Spleen (tissue), 11 donors: ENCODE measurements at regions not wholly inside any gene's neighbourhood (a gene's known extent, or its start where the extent isn't known, plus 50 kb on each side); places are given as distances from the start of the nearest gene placed in this dataset.

Experiments used
- DNase-seq: peaks from one replicate; pipeline ENCODE4 v3.0.0-alpha.2; 2020
- H3K27ac ChIP-seq, 8 donors: fragments of 200-600 bp; sonication (generic) in 7 of 8; 1 replicate in 4 of 8; 2 replicates in 4 of 8; pipeline versions ENCODE4 v1.5.0 to v1.8.0; 2016 to 2021; ENCODE audit warnings: inconsistent platforms in 4 of 8, mild to moderate bottlenecking in 4 of 8, moderate library complexity in 1 of 8
- H3K27me3 ChIP-seq, 7 donors: fragments of 200-600 bp; sonication (generic) in 6 of 7; replicated peaks in 1 of 7; 1 replicate in 4 of 7; 2 replicates in 3 of 7; pipeline versions ENCODE4 v1.5.0 to v1.8.0; 2016 to 2021; ENCODE audit warnings: inconsistent platforms in 3 of 7, mild to moderate bottlenecking in 1 of 7
- H3K36me3 ChIP-seq, 6 donors: fragments of 200-600 bp; sonication (generic) in 5 of 6; 1 replicate in 4 of 6; 2 replicates in 2 of 6; pipeline versions ENCODE4 v1.5.0 to v1.8.0; 2016 to 2021; ENCODE audit warnings: inconsistent platforms in 2 of 6
- H3K4me1 ChIP-seq, 6 donors: fragments of 200-600 bp; sonication (generic) in 5 of 6; 1 replicate in 3 of 6; 2 replicates in 3 of 6; pipeline versions ENCODE4 v1.5.0 to v1.8.0; 2016 to 2021; ENCODE audit warnings: inconsistent platforms in 3 of 6
- H3K4me3 ChIP-seq, 8 donors: fragments of 200-600 bp; sonication (generic) in 7 of 8; 1 replicate in 4 of 8; 2 replicates in 4 of 8; pipeline versions ENCODE4 v1.5.0 to v1.8.0; 2016 to 2021; ENCODE audit warnings: inconsistent platforms in 4 of 8, mild to moderate bottlenecking in 4 of 8, moderate library complexity in 2 of 8
- H3K9me3 ChIP-seq, 8 donors: fragments of 200-600 bp; sonication (generic) in 7 of 8; 1 replicate in 4 of 8; 2 replicates in 4 of 8; pipeline versions ENCODE4 v1.5.0 to v1.8.0; 2016 to 2021; ENCODE audit warnings: inconsistent platforms in 4 of 8
- CTCF ChIP-seq, 11 experiments: fragments of 200-600 bp in 7 of 11; fragments of 450-650 bp in 4 of 11; sonication (generic) in 4 of 11; IDR thresholded peaks in 8 of 11; conservative IDR thresholded peaks in 3 of 11; 1 replicate in 7 of 11; 2 replicates in 4 of 11; pipeline versions ENCODE4 v1.4.0 to v1.8.0; 2016 to 2021; ENCODE audit warnings: antibody characterized with exemption in 11 of 11, inconsistent platforms in 4 of 11, mild to moderate bottlenecking in 1 of 11
- POLR2A ChIP-seq, 3 donors: fragments of 450-650 bp; IDR thresholded peaks; one replicate each; pipeline ENCODE4 v1.5.1; 2017; ENCODE audit warnings: antibody characterized with exemption in 3 of 3, mild to moderate bottlenecking in 1 of 3
- POLR2AphosphoS5 ChIP-seq, 3 donors: sonication (generic); formaldehyde crosslinking; IDR thresholded peaks; one replicate each; pipeline ENCODE4 v1.5.1; 2017; ENCODE audit warnings: antibody characterized with exemption in 3 of 3
- WGBS, 5 donors: extraction: QIAGEN DNeasy Blood & Tissue Kit in 3 of 5; methylation state at CpG; one replicate each; pipeline versions ENCODE4 v1.1.5 to v1.1.7; 2013 to 2018; 5-methylcytosine and 5-hydroxymethylcytosine counted together
- intact Hi-C: fragments of 100-400 bp; cut with DNase I; formaldehyde crosslinking; loops from one replicate; pipeline ENCODE4 v1.15.0; 2023; ENCODE audit warnings: low total_unique reads
- donor health status: healthy with polysubstance abuse.
- donor health status: DM: no; HTN: no; CAD: no; lungs with moderate emphysema.
- donor health status: DM: no; HTN: no; CAD: no.
- donor health status: Bipolar disorder and iron deficiency.
- donor health status: healthy.
- donor health status: DM: no; HTN: no; CAD: no.
- donor health status: DM: yes; HTN: yes; CAD: no.

GRCh38 chr21:24045373-24045772, 1561.9 kb downstream of the MRPL39 start:
- intact Hi-C loops = no loop called here

GRCh38 chr21:24042687-24043086, 1564.6 kb downstream of the MRPL39 start:
- Histone ChIP-seq H3K4me3 (no peak overlapping the region), H3K27me3 (no peaks in the 10 kb centered on the region), H3K36me3 (no peaks in the 10 kb centered on the region), H3K4me1 (peaks cover 5 to 32% (median 19%) of the 10 kb centered on the region in 6 donors), H3K9me3 (peaks cover 0 to 4% (median 0%) of the 10 kb centered on the region in 8 donors), H3K27ac (no peak overlapping the region)
- DNase-seq = no peak
- WGBS, 5 donors = 82 to 98% (median 90%) methylated on average over 1 of the region's 1 CpG
- TF ChIP-seq POLR2A (IDR thresholded peaks at IDR 0.05) (no peak), CTCF (IDR thresholded peaks at IDR 0.05 in 8 of 11, conservative IDR thresholded peaks at IDR 0.05 in 3 of 11) (no peak), POLR2AphosphoS5 (IDR thresholded peaks at IDR 0.05) (no peak)
- intact Hi-C loops = no loop called here

More at GRCh38 chr21:24045373-24045772, 1561.9 kb downstream of the MRPL39 start:
- H3K4me1 ChIP-seq = peaks cover 5 to 58% (median 22%) of the 10 kb centered on the region in 6 donors
- H3K4me3 ChIP-seq = no peak overlapping the region
- no peaks in the 10 kb centered on the region for H3K36me3 ChIP-seq
- TF ChIP-seq CTCF (IDR thresholded peaks at IDR 0.05 in 8 of 11, conservative IDR thresholded peaks at IDR 0.05 in 3 of 11) (no peak), POLR2A (IDR thresholded peaks at IDR 0.05) (no peak), POLR2AphosphoS5 (IDR thresholded peaks at IDR 0.05) (no peak)
- H3K27me3 ChIP-seq = no peaks in the 10 kb centered on the region
- no peaks in the 10 kb centered on the region for H3K9me3 ChIP-seq
- 58 to 82% (median 68%) methylated on average over 4 of the region's 4 CpGs for WGBS, 5 donors
- peak overlapping the region in 6 of 8 donors; percentile 23 to 78 (median 57) for H3K27ac ChIP-seq
- DNase-seq = no peak

GRCh38 chr21:24032709-24033232, 1574.5 kb downstream of the MRPL39 start:
- Histone ChIP-seq H3K4me3 (no peak overlapping the region), H3K27ac (no peak overlapping the region), H3K36me3 (no peaks in the 10 kb centered on the region), H3K27me3 (no peaks in the 10 kb centered on the region), H3K9me3 (peaks cover 0 to 39% (median 31%) of the 10 kb centered on the region in 8 donors), H3K4me1 (no peaks in the 10 kb centered on the region)
- DNase-seq = no peak
- no peak for TF ChIP-seq POLR2AphosphoS5 (IDR thresholded peaks at IDR 0.05)
- TF ChIP-seq CTCF (IDR thresholded peaks at IDR 0.05 in 8 of 11, conservative IDR thresholded peaks at IDR 0.05 in 3 of 11) = no peak
- no peak for TF ChIP-seq POLR2A (IDR thresholded peaks at IDR 0.05)
- 35 to 74% (median 42%) methylated on average over 2 of the region's 2 CpGs for WGBS, 5 donors
- intact Hi-C loops = no loop called here

- Histone ChIP-seq H3K27me3 (no peaks in the 10 kb centered on the region), H3K4me1 (no peaks in the 10 kb centered on the region), H3K4me3 (no peak overlapping the region), H3K9me3 (no peaks in the 10 kb centered on the region), H3K36me3 (no peaks in the 10 kb centered on the region), H3K27ac (no peak overlapping the region)
- 23 to 35% (median 26%) methylated on average over 4 of the region's 4 CpGs for WGBS, 5 donors
- DNase-seq = no peak
- no peak for TF ChIP-seq POLR2AphosphoS5 (IDR thresholded peaks at IDR 0.05)
- TF ChIP-seq POLR2A (IDR thresholded peaks at IDR 0.05) = no peak
- TF ChIP-seq CTCF (IDR thresholded peaks at IDR 0.05 in 8 of 11, conservative IDR thresholded peaks at IDR 0.05 in 3 of 11) = no peak
- intact Hi-C loops = no loop called here
Measured at GRCh38 chr21:24027396-24027795, 1579.9 kb downstream of the MRPL39 start.
